H1 (cell line): ENCODE measurements at regions not wholly inside any gene's neighbourhood (a gene's known extent, or its start where the extent isn't known, plus 50 kb on each side); places are given as distances from the start of the nearest gene placed in this dataset.

Experiments
- CTCF ChIA-PET: fragments of 300-600 bp; sonication (Branson Sonifier 250); formaldehyde crosslinking; loops from one replicate; lab custom pipeline; 2021; ENCODE audit not compliant: partially characterized antibody; lab: Charles Lee
- POLR2A ChIA-PET: fragments of 300-600 bp; sonication (Branson Sonifier 250); formaldehyde crosslinking; loops from one replicate; lab custom pipeline; 2021; ENCODE audit warnings: inconsistent platforms; ENCODE audit not compliant: partially characterized antibody; lab: Charles Lee
- DNase-seq, 2 experiments: peaks; one replicate each; pipeline versions ENCODE4 v3.0.0 to v3.0.0-alpha.2; 2010 to 2022; ENCODE audit warnings: low spot score in 2 of 2, low read depth in 1 of 2, mixed read lengths in 1 of 2
- FAIRE-seq: peaks from 2 replicates; lab custom pipeline; 2011; peaks lifted over from hg19 to GRCh38; lab: Jason Lieb, UNC
- H2AFZ ChIP-seq: 2 replicates; pipeline ENCODE4 v1.8.1; 2012; ENCODE audit warnings: low read length, inconsistent platforms
- H2AK5ac ChIP-seq: 2 replicates; pipeline ENCODE4 v1.6.1; 2013; ENCODE audit warnings: low read depth, low read length
- H2BK120ac ChIP-seq: replicated peaks from 2 replicates; pipeline ENCODE3; 2013; ENCODE audit warnings: low read depth, low read length, inconsistent platforms
- H2BK12ac ChIP-seq: 2 replicates; pipeline ENCODE4 v1.6.1; 2013; ENCODE audit warnings: low read depth, low read length
- H2BK15ac ChIP-seq: 2 replicates; pipeline ENCODE4 v1.6.1; 2013; ENCODE audit warnings: low read length
- H2BK20ac ChIP-seq: 2 replicates; pipeline ENCODE4 v1.6.1; 2013; ENCODE audit warnings: low read length
- H2BK5ac ChIP-seq: 2 replicates; pipeline ENCODE4 v1.6.1; 2013; ENCODE audit warnings: low read depth, low read length
- H3K14ac ChIP-seq: 2 replicates; pipeline ENCODE4 v1.6.1; 2013; ENCODE audit warnings: inconsistent platforms; ENCODE audit not compliant: insufficient read length
- H3K18ac ChIP-seq: 2 replicates; pipeline ENCODE4 v1.6.1; 2013; ENCODE audit warnings: low read length; ENCODE audit errors: extremely low read depth
- H3K23ac ChIP-seq: 2 replicates; pipeline ENCODE4 v1.6.1; 2013; ENCODE audit warnings: inconsistent platforms; ENCODE audit not compliant: insufficient read length
- H3K23me2 ChIP-seq: 2 replicates; pipeline ENCODE4 v1.6.1; 2013; ENCODE audit warnings: low read depth, low read length
- H3K27ac ChIP-seq: 2 replicates; pipeline ENCODE4 v1.6.1; 2011; ENCODE audit warnings: low read depth, low read length, inconsistent platforms
- H3K27me3 ChIP-seq, 4 experiments: replicated peaks in 1 of 4; 1 replicate in 1 of 4; 2 replicates in 3 of 4; pipeline versions ENCODE4 v1.6.1 to v1.8.1; 2011 to 2013; ENCODE audit warnings: low read length in 3 of 4, mild to moderate bottlenecking in 3 of 4, inconsistent platforms in 2 of 4, mixed read lengths in 2 of 4, moderate library complexity in 1 of 4; ENCODE audit not compliant: control insufficient read depth in 3 of 4, insufficient read depth in 3 of 4; ENCODE audit errors: extremely low read depth in 1 of 4
- H3K36me3 ChIP-seq, 4 experiments: 2 replicates each; pipeline versions ENCODE4 v1.6.1 to v1.8.1; 2011 to 2013; ENCODE audit warnings: mild to moderate bottlenecking in 4 of 4, low read length in 3 of 4, moderate library complexity in 2 of 4, control low read depth in 1 of 4, inconsistent platforms in 1 of 4; ENCODE audit not compliant: insufficient read depth in 4 of 4, control insufficient read depth in 2 of 4
- H3K4ac ChIP-seq: replicated peaks from 2 replicates; pipeline ENCODE3; 2013; ENCODE audit warnings: low read length, low read depth, mixed read lengths, inconsistent platforms; ENCODE audit not compliant: insufficient read length
- H3K4me1 ChIP-seq, 4 experiments: replicated peaks in 1 of 4; 1 replicate in 1 of 4; 2 replicates in 3 of 4; pipeline versions ENCODE4 v1.6.1 to v1.8.1; 2011 to 2013; ENCODE audit warnings: low read length in 3 of 4, inconsistent platforms in 2 of 4, mixed read lengths in 1 of 4; ENCODE audit not compliant: insufficient read depth in 4 of 4, control insufficient read depth in 3 of 4
- H3K4me2 ChIP-seq, 2 experiments: 2 replicates each; pipeline versions ENCODE4 v1.6.1 to v1.8.1; 2011 to 2013; ENCODE audit warnings: low read depth in 2 of 2, low read length in 2 of 2, control low read depth in 1 of 2, inconsistent platforms in 1 of 2, mild to moderate bottlenecking in 1 of 2; ENCODE audit not compliant: insufficient read depth in 1 of 2
- H3K4me3 ChIP-seq, 4 experiments: fragments of 200-600, 300-600 bp in 1 of 4; sonication (generic), shearing (Covaris generic), sonication (Bioruptor Twin) in 1 of 4; 2 replicates each; pipeline versions ENCODE4 v1.5.1 to v1.8.1; 2011 to 2016; ENCODE audit warnings: low read length in 4 of 4, low read depth in 3 of 4, control low read depth in 2 of 4, inconsistent platforms in 2 of 4, mild to moderate bottlenecking in 2 of 4, mixed read lengths in 1 of 4, moderate library complexity in 1 of 4; ENCODE audit not compliant: insufficient read depth in 2 of 4; ENCODE audit errors: extremely low read depth in 1 of 4
- H3K56ac ChIP-seq: replicated peaks from 2 replicates; pipeline ENCODE3; 2013; ENCODE audit warnings: low read depth, mild to moderate bottlenecking, mixed read lengths, low read length, inconsistent platforms; ENCODE audit not compliant: insufficient read length
- H3K79me1 ChIP-seq: 2 replicates; pipeline ENCODE4 v1.6.1; 2013; ENCODE audit warnings: low read depth, low read length, control low read depth
- H3K79me2 ChIP-seq, 2 experiments: 2 replicates each; pipeline versions ENCODE4 v1.6.1 to v1.8.1; 2012 to 2013; ENCODE audit warnings: low read length in 2 of 2, mild to moderate bottlenecking in 2 of 2, inconsistent platforms in 1 of 2; ENCODE audit not compliant: insufficient read depth in 2 of 2, control insufficient read depth in 1 of 2
- H3K9ac ChIP-seq, 4 experiments: replicated peaks in 1 of 4; 1 replicate in 1 of 4; 2 replicates in 3 of 4; pipeline versions ENCODE4 v1.6.1 to v1.8.1; 2011 to 2013; ENCODE audit warnings: low read depth in 3 of 4, low read length in 3 of 4, control low read depth in 2 of 4, mild to moderate bottlenecking in 2 of 4, moderate library complexity in 2 of 4, inconsistent platforms in 1 of 4; ENCODE audit errors: extremely low read depth in 1 of 4
- H3K9me3 ChIP-seq, 2 experiments: 2 replicates each; pipeline versions ENCODE4 v1.6.1 to v1.8.1; 2012 to 2013; ENCODE audit warnings: mild to moderate bottlenecking in 2 of 2, moderate library complexity in 2 of 2, control low read depth in 1 of 2, inconsistent platforms in 1 of 2, low read depth in 1 of 2, low read length in 1 of 2, mixed read lengths in 1 of 2; ENCODE audit not compliant: insufficient read depth in 2 of 2
- H4K20me1 ChIP-seq, 2 experiments: replicated peaks in 1 of 2; 2 replicates each; pipeline versions ENCODE3 to v1.8.1; 2011 to 2013; ENCODE audit warnings: inconsistent platforms in 2 of 2, low read length in 2 of 2, mild to moderate bottlenecking in 1 of 2; ENCODE audit not compliant: insufficient read depth in 2 of 2, control insufficient read depth in 1 of 2
- H4K5ac ChIP-seq: 2 replicates; pipeline ENCODE4 v1.6.1; 2013; ENCODE audit warnings: low read length, low read depth, mixed read lengths, inconsistent platforms; ENCODE audit not compliant: insufficient read length
- H4K8ac ChIP-seq: 2 replicates; pipeline ENCODE4 v1.8.0; 2013; ENCODE audit warnings: mild to moderate bottlenecking, moderate library complexity, low read length, inconsistent platforms; ENCODE audit not compliant: insufficient read depth; ENCODE audit errors: extremely low read depth
- H4K91ac ChIP-seq: replicated peaks from 2 replicates; pipeline ENCODE3; 2013; ENCODE audit warnings: low read length, mixed read lengths, inconsistent platforms; ENCODE audit not compliant: insufficient read length
- CBX5 ChIP-seq: fragments of 300-800, 300-1000 bp; sonication (generic); IDR thresholded peaks from 2 replicates; pipeline ENCODE4 v1.7.1; 2016; ENCODE audit warnings: antibody characterized with exemption, low read length, low read depth
- CBX8 ChIP-seq: fragments of 300-800, 300-1000 bp; sonication (generic); IDR thresholded peaks from 2 replicates; pipeline ENCODE4 v1.7.1; 2016; ENCODE audit warnings: low read depth, low read length, borderline replicate concordance
- CEBPB ChIP-seq: IDR thresholded peaks from 2 replicates; pipeline ENCODE4 v1.6.1; 2012; ENCODE audit warnings: low read depth, low read length
- CHD1 ChIP-seq: IDR thresholded peaks from 2 replicates; pipeline ENCODE4 v1.6.1; 2012; ENCODE audit warnings: low read depth, low read length, improper control_type of control experiment
- EP300 ChIP-seq, 2 experiments: IDR thresholded peaks; 1 replicate in 1 of 2; 2 replicates in 1 of 2; pipeline ENCODE4 v1.6.1; 2011 to 2012; ENCODE audit warnings: low read depth in 2 of 2, low read length in 2 of 2, mild to moderate bottlenecking in 2 of 2, borderline replicate concordance in 1 of 2, inconsistent platforms in 1 of 2, moderate library complexity in 1 of 2
- FOSL1 ChIP-seq: IDR thresholded peaks from 2 replicates; pipeline ENCODE4 v1.6.1; 2011; ENCODE audit warnings: mild to moderate bottlenecking, low read depth, low read length, moderate library complexity; ENCODE audit not compliant: insufficient read depth
- GABPA ChIP-seq: IDR thresholded peaks from 2 replicates; pipeline ENCODE4 v1.6.1; 2011; ENCODE audit warnings: mild to moderate bottlenecking, low read length, moderate library complexity, borderline replicate concordance; ENCODE audit not compliant: insufficient read depth
- JUN ChIP-seq: IDR thresholded peaks from 2 replicates; pipeline ENCODE4 v1.6.1; 2011; ENCODE audit warnings: low read depth, mild to moderate bottlenecking, improper control_type of control experiment, low read length
- MAX ChIP-seq: IDR thresholded peaks from 2 replicates; pipeline ENCODE4 v1.6.1; 2012; ENCODE audit warnings: inconsistent platforms
- RFX5 ChIP-seq: IDR thresholded peaks from 2 replicates; pipeline ENCODE4 v1.6.1; 2011; ENCODE audit warnings: low read depth, low read length, improper control_type of control experiment, borderline replicate concordance
- SP4 ChIP-seq: IDR thresholded peaks from 2 replicates; pipeline ENCODE4 v1.6.1; 2012; ENCODE audit warnings: low read length, inconsistent platforms
- TCF12 ChIP-seq: IDR thresholded peaks from 2 replicates; pipeline ENCODE4 v1.6.1; 2011; ENCODE audit warnings: low read depth, mild to moderate bottlenecking, low read length
- USF2 ChIP-seq: IDR thresholded peaks from 2 replicates; pipeline ENCODE4 v1.6.1; 2011; ENCODE audit warnings: low read length, improper control_type of control experiment
- YY1 ChIP-seq: IDR thresholded peaks from 2 replicates; pipeline ENCODE4 v1.6.1; 2011; ENCODE audit warnings: low read depth, mild to moderate bottlenecking, low read length
- WGBS, 2 experiments: shearing (Covaris generic) in 1 of 2; methylation state at CpG; one replicate each; pipeline versions ENCODE4 v1.1.6 to v1.1.7; 2013 to 2015; ENCODE audit warnings: low lambda C conversion rate in 2 of 2, mixed read lengths in 2 of 2, inconsistent platforms in 1 of 2, low coverage in 1 of 2, missing lambda C conversion rate in 1 of 2; ENCODE audit not compliant: insufficient replicate concordance in 2 of 2, insufficient coverage in 1 of 2, insufficient read length in 1 of 2; ENCODE audit errors: extremely low coverage in 1 of 2, missing lambda C conversion rate in 1 of 2; 5-methylcytosine and 5-hydroxymethylcytosine counted together

GRCh38 chr13:64525687-64526086, 2704.4 kb downstream of the PCDH9 start:
- Histone ChIP-seq H4K20me1 (no peaks in the 10 kb centered on the region), H2AK5ac (no peak overlapping the region), H2BK20ac (no peak overlapping the region; the same call in 1 of the 2 replicates), H3K9ac (no peak overlapping the region), H3K23ac (no peak overlapping the region), H3K23me2 (no peaks in the 10 kb centered on the region), H3K27ac (no peak overlapping the region), H2BK120ac (no peak overlapping the region), H3K56ac (no peak overlapping the region), H3K27me3 (peaks cover 0 to 1% (median 0%) of the 10 kb centered on the region in 4 experiments; a peak in 1 of 7 replicates), H3K18ac (no peak overlapping the region), H4K91ac (no peak overlapping the region), H3K79me2 (no peaks in the 10 kb centered on the region), H2BK12ac (no peak overlapping the region), H3K4me1 (peaks cover 0 to 4% (median 0%) of the 10 kb centered on the region in 4 experiments; a peak in 2 of 7 replicates), H3K14ac (no peak overlapping the region), H3K36me3 (no peaks in the 10 kb centered on the region), H2BK5ac (no peak overlapping the region), H4K5ac (no peak overlapping the region), H3K4me2 (no peak overlapping the region), H2AFZ (no peak overlapping the region), H2BK15ac (no peak overlapping the region), H3K9me3 (peaks cover 0 to 3% of the 10 kb centered on the region in 2 experiments; a peak in 1 of 4 replicates), H4K8ac (no peak overlapping the region), H3K79me1 (no peaks in the 10 kb centered on the region), H3K4ac (no peak overlapping the region), H3K4me3 (no peak overlapping the region)
- WGBS, 2 experiments, result 91% methylated on average over 15 of the region's 15 CpGs; no CpG with 5 or more reads in 1 of the 2 experiments
- FAIRE-seq, result no peak
- DNase-seq, result no peak
- ChIA-PET CTCF (no interaction called here), POLR2A (no interaction called here)
- no peak for TF ChIP-seq TCF12
- no peak for TF ChIP-seq YY1
- TF ChIP-seq FOSL1, result no peak
- TF ChIP-seq SP4, result no peak
- no peak for TF ChIP-seq CHD1
- no peak for TF ChIP-seq GABPA
- no peak for TF ChIP-seq MAX
- no peak for TF ChIP-seq CEBPB
- no peak for TF ChIP-seq CBX5
- no peak for TF ChIP-seq USF2
- no peak for TF ChIP-seq EP300 (IDR thresholded peaks at IDR 0.05; ENCODE audit: borderline replicate concordance in 1 of 2, low read depth in 2 of 2, low read length in 2 of 2)
- no peak for TF ChIP-seq RFX5
- no peak for TF ChIP-seq JUN
- no peak for TF ChIP-seq CBX8
